ENCODE measurements at regions not wholly inside any gene's neighbourhood (a gene's known extent, or its start where the extent isn't known, plus 50 kb on each side); places are given as distances from the start of the nearest gene placed in this dataset.
"Not testable (repeated sequence)": the region's sequence is repeated elsewhere in the genome, so short reads cannot be mapped to it uniquely, and the experiment has no call there.

DNA sequence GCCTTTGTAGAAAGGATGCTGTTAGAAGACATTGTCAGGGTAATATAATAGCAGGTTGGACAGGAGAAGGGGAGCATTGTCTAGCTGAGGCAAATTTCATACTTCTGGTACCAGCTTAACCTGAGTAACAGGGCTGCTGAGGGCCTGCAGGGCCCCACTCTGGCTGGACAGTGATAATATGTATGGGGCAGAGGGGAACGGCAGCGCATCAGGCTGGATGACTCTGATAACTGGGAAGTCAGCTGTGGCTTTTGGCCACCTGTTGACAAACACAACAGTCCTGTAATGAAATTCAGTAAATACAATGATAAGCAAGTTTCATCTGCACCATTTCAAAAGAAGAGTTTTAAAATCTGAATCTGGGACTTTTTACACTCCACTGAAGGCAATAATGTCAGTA is 259.9 kb upstream of the CNR1 start:
- TF ChIP-seq, protein P1, sequence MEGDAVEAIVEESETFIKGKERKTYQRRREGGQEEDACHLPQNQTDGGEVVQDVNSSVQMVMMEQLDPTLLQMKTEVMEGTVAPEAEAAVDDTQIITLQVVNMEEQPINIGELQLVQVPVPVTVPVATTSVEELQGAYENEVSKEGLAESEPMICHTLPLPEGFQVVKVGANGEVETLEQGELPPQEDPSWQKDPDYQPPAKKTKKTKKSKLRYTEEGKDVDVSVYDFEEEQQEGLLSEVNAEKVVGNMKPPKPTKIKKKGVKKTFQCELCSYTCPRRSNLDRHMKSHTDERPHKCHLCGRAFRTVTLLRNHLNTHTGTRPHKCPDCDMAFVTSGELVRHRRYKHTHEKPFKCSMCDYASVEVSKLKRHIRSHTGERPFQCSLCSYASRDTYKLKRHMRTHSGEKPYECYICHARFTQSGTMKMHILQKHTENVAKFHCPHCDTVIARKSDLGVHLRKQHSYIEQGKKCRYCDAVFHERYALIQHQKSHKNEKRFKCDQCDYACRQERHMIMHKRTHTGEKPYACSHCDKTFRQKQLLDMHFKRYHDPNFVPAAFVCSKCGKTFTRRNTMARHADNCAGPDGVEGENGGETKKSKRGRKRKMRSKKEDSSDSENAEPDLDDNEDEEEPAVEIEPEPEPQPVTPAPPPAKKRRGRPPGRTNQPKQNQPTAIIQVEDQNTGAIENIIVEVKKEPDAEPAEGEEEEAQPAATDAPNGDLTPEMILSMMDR (IDR thresholded peaks at IDR 0.05) = no peak
- TF ChIP-seq POLR2A (IDR thresholded peaks at IDR 0.05) = no peak
- no peak for DNase-seq (ENCODE audit: low spot score in 2 of 2)
- intact Hi-C loops (cut with DNase I; ENCODE audit: low total_unique reads) = no loop called here
- no peak overlapping the region for H3K4me3 ChIP-seq (ENCODE audit: low read depth, poor library complexity, severe bottlenecking)
- WGBS, 2 donors = 81 to 97% methylated on average over 2 of the region's 2 CpGs

DNA sequence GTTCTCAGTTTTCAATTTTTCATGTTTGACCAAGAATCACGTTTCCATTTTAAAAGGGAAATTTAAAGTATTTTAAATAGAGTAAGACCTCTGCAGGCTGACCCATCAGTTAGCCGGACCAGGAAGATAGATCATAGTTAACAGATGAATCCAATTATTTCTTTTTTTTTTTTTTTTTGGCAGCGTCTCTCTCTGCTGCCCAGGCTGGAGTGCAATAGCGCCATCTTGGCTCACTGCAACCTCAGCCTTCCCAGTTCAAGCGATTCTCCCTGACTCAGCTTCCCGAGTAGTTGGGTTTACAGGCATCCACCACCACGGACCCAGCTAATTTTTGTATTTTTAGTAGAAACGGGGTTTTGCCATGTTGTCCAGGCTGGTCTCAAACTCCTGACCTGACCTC is 256.7 kb upstream of the CNR1 start:
- TF ChIP-seq, protein P1 (IDR thresholded peaks at IDR 0.05) = no peak
- no peak for TF ChIP-seq POLR2A (IDR thresholded peaks at IDR 0.05)
- H3K4me3 ChIP-seq (ENCODE audit: low read depth, poor library complexity, severe bottlenecking) = no peak overlapping the region
- no peak for DNase-seq (ENCODE audit: low spot score in 2 of 2)
- intact Hi-C loops (cut with DNase I; ENCODE audit: low total_unique reads) = no loop called here
- 81 to 83% methylated on average over 8 of the region's 8 CpGs for WGBS, 2 donors

DNA sequence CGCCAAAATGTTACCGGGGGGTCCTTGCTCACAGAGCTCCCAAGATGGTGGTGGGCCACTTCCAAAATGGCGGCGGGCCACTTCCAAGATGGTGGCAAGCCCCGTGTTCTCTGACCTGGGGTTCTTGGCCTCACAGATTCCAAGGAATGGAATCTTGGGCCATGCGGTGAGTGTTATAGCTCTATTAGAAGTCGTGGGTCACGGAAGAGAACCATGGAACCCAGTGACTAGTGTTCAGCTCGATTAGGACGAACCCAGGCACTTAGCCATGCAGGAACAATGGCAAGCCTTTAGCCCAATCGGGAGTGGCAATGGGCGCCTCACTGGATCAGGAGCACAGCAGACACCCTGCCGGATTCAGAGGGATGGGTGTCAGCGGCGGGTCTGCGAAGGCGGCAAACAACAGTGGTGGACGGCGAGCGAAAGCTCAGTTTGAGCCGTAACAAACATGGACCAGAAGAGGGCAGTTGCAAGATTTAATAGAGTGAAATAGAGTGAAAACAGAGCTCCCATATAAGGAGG is 254.9 kb upstream of the CNR1 start:
- DNase-seq (ENCODE audit: low spot score in 2 of 2); intact Hi-C loops (cut with DNase I; ENCODE audit: low total_unique reads); H3K4me3 ChIP-seq (ENCODE audit: low read depth, poor library complexity, severe bottlenecking): not testable (repeated sequence)
- 96 to 98% methylated on average over 20 to 21 of the region's 21 CpGs for WGBS, 2 donors

DNA sequence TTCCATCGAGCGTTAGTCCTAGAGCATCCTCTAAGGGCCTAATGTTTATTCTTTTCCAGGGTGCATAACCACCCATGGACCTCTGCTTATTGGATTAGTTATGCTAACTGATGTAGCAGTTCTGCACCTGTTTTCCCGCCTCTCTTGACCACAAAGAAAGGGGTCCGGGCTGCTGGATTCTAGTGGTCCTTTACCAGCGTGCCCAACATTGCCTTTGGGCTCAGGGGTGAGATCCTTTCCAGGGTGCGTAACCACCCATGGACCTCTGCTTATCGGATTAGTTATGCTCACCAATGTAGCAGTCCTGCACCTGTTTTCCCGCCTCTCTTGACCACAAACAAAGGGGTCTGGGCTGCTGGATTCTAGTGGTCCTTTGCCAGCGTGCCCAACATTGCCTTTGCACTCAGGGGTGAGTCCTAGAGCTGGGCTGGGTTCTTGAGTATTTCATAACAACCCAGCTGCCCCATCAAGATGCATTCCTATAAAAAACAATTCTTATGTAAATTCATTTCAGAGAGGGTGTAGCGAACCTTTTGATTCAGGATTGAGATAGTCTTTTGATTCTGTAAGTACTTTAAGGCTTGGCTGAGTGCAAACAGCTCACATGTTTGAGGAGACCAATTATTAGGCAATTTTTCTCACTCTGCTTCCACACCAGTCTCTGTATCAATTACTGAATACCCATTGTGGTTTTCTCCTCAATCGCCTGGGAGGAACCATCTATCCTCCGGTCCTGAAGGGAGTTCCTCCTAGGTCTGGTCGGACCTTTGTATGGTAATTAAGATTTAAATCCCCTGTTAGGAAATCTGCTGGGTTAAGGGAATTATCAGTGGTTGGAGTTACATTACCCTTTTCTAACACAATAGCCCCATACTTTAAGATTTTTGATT is 253.0 kb upstream of the CNR1 start:
- H3K4me3 ChIP-seq (ENCODE audit: low read depth, poor library complexity, severe bottlenecking); intact Hi-C loops (cut with DNase I; ENCODE audit: low total_unique reads); DNase-seq (ENCODE audit: low spot score in 2 of 2): not testable (repeated sequence)
- WGBS, 2 donors = 82 to 83% methylated on average over 13 of the region's 13 CpGs

DNA sequence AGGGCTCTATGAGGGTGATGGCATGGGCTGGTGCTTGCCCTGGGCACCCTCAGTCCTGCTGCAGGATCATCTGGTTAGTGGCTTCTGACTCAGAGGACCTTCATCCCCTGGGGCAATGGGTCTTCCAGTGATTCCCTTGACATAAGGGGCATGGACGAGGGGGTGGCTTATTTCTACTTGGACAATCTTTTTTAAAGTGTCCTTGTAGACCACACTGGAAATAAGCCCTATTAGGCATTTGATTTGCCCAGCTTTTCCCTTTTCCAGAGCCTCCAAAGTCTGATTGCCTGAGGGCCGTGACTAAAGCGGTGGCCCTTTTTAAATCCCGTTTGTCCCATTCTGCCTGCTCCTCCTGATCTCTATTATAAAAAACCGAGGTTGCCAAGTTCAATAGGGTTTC is 251.2 kb upstream of the CNR1 start:
- intact Hi-C loops (cut with DNase I; ENCODE audit: low total_unique reads); DNase-seq (ENCODE audit: low spot score in 2 of 2); H3K4me3 ChIP-seq (ENCODE audit: low read depth, poor library complexity, severe bottlenecking): not testable (repeated sequence)
- 58 to 70% methylated on average over 5 of the region's 5 CpGs for WGBS, 2 donors

DNA sequence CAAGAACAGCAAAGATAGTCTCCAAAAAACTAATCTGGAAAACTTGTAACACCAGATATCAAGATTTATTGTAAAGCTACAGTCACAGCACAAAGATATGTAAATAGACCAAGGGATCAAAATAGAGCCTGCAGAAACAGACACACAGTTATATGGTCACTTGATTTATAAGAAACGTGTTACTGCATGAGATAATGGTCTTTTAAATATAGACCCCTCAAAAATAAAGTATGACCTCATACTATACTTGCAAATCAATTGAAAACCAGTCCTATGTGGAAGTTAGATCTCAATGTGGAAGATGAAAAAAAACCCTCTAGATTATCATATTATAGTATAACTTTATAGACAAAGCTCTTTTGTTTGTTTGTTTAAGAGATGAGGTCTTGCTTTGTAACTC is 247.3 kb upstream of the CNR1 start:
- no peak overlapping the region for H3K4me3 ChIP-seq (ENCODE audit: low read depth, poor library complexity, severe bottlenecking)
- WGBS, 2 donors = 26 to 40% methylated on average over 1 of the region's 1 CpG
- TF ChIP-seq, protein P1 (IDR thresholded peaks at IDR 0.05) = no peak
- TF ChIP-seq POLR2A (IDR thresholded peaks at IDR 0.05) = no peak
- no peak for DNase-seq (ENCODE audit: low spot score in 2 of 2)
- intact Hi-C loops (cut with DNase I; ENCODE audit: low total_unique reads) = no loop called here

DNA sequence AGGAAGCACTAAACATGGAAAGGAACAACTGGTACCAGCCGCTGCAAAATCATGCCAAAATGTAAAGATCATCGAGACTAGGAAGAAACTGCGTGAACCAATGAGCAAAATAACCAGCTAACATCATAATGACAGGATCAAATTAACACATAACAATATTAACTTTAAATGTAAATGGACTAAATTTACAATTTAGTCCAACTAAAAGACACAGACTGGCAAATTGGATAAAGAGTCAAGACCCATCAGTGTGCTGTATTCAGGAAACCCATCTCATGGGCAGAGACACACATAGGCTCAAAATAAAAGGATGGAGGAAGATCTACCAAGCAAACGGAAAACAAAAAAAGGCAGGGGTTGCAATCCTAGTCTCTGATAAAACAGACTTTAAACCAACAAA is 242.2 kb upstream of the CNR1 start:
- DNase-seq (ENCODE audit: low spot score in 2 of 2); intact Hi-C loops (cut with DNase I; ENCODE audit: low total_unique reads); H3K4me3 ChIP-seq (ENCODE audit: low read depth, poor library complexity, severe bottlenecking): not testable (repeated sequence)
- 63 to 90% methylated on average over 3 to 4 of the region's 4 CpGs for WGBS, 2 donors

DNA sequence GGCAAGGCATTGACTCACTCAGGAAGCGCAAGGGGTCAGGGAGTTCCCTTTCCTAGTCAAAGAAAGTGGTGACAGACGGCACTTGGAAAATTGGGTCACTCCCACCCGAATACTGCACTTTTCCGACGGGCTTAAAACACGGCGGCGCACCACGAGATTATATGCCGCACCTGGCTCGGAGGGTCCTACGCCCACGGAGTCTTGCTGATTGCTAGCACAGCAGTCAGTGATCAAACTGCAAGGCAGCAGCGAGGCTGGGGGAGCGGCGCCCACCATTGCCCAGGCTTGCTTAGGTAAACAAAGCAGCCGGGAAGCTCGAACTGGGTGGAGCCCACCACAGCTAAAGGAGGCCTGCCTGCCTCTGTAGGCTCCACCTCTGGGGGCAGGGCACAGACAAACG is 240.5 kb upstream of the CNR1 start:
- intact Hi-C loops (cut with DNase I; ENCODE audit: low total_unique reads); H3K4me3 ChIP-seq (ENCODE audit: low read depth, poor library complexity, severe bottlenecking); DNase-seq (ENCODE audit: low spot score in 2 of 2): not testable (repeated sequence)
- 65 to 81% methylated on average over 16 to 19 of the region's 19 CpGs for WGBS, 2 donors
